ENCODE measurements at regions not wholly inside any gene's neighbourhood (a gene's known extent, or its start where the extent isn't known, plus 50 kb on each side); places are given as distances from the start of the nearest gene placed in this dataset.

DNA sequence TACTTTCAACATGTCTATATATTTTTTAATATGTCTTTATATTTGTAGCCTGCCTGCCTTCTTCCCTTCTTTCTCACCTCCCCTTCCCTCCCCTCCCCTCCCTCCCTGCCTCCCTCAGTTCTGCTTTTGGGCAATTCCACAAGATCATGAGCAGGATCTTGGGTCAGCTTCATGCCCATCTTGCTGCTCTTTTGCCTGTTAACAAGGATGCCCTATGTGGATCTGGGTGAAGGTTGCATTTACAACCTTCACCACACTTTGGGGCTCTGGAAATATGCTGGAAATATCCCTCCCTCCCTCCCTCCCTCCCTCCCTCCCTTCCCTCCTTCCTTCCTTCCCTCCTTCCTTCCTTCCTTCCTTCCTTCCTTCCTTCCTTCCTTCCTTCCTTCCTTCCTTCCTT lies 334.1 kb upstream of the FAM98A start:
- TF ChIP-seq, protein P1, sequence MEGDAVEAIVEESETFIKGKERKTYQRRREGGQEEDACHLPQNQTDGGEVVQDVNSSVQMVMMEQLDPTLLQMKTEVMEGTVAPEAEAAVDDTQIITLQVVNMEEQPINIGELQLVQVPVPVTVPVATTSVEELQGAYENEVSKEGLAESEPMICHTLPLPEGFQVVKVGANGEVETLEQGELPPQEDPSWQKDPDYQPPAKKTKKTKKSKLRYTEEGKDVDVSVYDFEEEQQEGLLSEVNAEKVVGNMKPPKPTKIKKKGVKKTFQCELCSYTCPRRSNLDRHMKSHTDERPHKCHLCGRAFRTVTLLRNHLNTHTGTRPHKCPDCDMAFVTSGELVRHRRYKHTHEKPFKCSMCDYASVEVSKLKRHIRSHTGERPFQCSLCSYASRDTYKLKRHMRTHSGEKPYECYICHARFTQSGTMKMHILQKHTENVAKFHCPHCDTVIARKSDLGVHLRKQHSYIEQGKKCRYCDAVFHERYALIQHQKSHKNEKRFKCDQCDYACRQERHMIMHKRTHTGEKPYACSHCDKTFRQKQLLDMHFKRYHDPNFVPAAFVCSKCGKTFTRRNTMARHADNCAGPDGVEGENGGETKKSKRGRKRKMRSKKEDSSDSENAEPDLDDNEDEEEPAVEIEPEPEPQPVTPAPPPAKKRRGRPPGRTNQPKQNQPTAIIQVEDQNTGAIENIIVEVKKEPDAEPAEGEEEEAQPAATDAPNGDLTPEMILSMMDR (IDR thresholded peaks at IDR 0.05) = no peak
- no peak for TF ChIP-seq POLR2A (IDR thresholded peaks at IDR 0.05)

Data from right lobe of liver (tissue), 4 donors.